Keratinocyte (primary cell): ENCODE measurements at regions not wholly inside any gene's neighbourhood (a gene's known extent, or its start where the extent isn't known, plus 50 kb on each side); places are given as distances from the start of the nearest gene placed in this dataset.

Experiments used
- EZH2 ChIP-seq: IDR thresholded peaks from one replicate; pipeline ENCODE4 v1.6.1; 2012; ENCODE audit warnings: inconsistent platforms, mild to moderate bottlenecking, low read length, moderate library complexity
- TF ChIP-seq, protein P1 (sequence below), 3 experiments: IDR thresholded peaks in 1 of 3; conservative IDR thresholded peaks in 1 of 3; optimal IDR thresholded peaks in 1 of 3; 2 replicates in 2 of 3; 3 replicates in 1 of 3; pipeline versions ENCODE3 to v1.5.1; 2011; ENCODE audit warnings: low read length in 3 of 3, mild to moderate bottlenecking in 3 of 3, moderate library complexity in 2 of 3, control low read depth in 1 of 3, inconsistent platforms in 1 of 3; ENCODE audit not compliant: insufficient read depth in 2 of 3; ENCODE audit errors: extremely low read depth in 1 of 3

DNA sequence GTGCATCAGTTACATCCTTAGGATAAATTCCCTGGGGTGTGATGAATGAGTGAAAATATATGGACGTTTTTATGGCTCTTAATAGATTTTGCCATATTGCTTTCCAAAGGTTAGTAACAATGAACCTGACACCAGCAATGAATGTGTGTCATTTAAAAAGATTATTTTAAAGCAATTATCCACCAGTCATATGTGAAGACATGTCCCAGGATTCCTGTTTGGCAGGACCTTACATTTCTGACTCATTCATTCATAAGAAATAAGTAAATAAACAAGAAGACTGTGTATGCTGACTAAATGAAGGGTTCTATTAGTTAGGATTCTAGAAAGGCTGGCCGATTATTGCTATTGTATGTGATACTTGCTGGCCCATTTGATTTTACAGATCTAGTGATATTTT lies 201.5 kb downstream of the SOX2 start:
- TF ChIP-seq, protein P1, sequence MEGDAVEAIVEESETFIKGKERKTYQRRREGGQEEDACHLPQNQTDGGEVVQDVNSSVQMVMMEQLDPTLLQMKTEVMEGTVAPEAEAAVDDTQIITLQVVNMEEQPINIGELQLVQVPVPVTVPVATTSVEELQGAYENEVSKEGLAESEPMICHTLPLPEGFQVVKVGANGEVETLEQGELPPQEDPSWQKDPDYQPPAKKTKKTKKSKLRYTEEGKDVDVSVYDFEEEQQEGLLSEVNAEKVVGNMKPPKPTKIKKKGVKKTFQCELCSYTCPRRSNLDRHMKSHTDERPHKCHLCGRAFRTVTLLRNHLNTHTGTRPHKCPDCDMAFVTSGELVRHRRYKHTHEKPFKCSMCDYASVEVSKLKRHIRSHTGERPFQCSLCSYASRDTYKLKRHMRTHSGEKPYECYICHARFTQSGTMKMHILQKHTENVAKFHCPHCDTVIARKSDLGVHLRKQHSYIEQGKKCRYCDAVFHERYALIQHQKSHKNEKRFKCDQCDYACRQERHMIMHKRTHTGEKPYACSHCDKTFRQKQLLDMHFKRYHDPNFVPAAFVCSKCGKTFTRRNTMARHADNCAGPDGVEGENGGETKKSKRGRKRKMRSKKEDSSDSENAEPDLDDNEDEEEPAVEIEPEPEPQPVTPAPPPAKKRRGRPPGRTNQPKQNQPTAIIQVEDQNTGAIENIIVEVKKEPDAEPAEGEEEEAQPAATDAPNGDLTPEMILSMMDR (optimal IDR thresholded peaks at IDR 0.05 in 1 of 3, IDR thresholded peaks at IDR 0.05 in 1 of 3, conservative IDR thresholded peaks at IDR 0.05 in 1 of 3; ENCODE audit: extremely low read depth in 1 of 3, insufficient read depth in 2 of 3, low read length in 3 of 3), result no peak
- no peak for TF ChIP-seq EZH2
